ENCODE measurements at regions not wholly inside any gene's neighbourhood (a gene's known extent, or its start where the extent isn't known, plus 50 kb on each side); places are given as distances from the start of the nearest gene placed in this dataset.

GRCh38 chr1:30188999-30189398 lies 534.4 kb downstream of the MATN1 start:
- DNase-seq (ENCODE audit: low spot score) = peak; percentile 54
- no peak overlapping the region for H3K4me3 Mint-ChIP-seq (ENCODE audit: unreplicated experiment)
- H3K27me3 Mint-ChIP-seq (ENCODE audit: low read depth) = peaks cover 6% of the 10 kb centered on the region
- no peak for TF ChIP-seq CTCF (IDR thresholded peaks at IDR 0.05)
- no peak overlapping the region for H3K27ac Mint-ChIP-seq (ENCODE audit: unreplicated experiment)
- no peaks in the 10 kb centered on the region for H3K9me3 Mint-ChIP-seq (ENCODE audit: low read depth)
- peaks cover 6% of the 10 kb centered on the region for H3K4me1 Mint-ChIP-seq (ENCODE audit: low read depth)
- no peaks in the 10 kb centered on the region for H3K36me3 Mint-ChIP-seq (ENCODE audit: low read depth)

GRCh38 chr1:30188329-30188728 lies 535.1 kb downstream of the MATN1 start:
- no peak for TF ChIP-seq CTCF (IDR thresholded peaks at IDR 0.05)
- H3K36me3 Mint-ChIP-seq (ENCODE audit: low read depth) = no peaks in the 10 kb centered on the region
- H3K27me3 Mint-ChIP-seq (ENCODE audit: low read depth) = peaks cover 6% of the 10 kb centered on the region
- no peaks in the 10 kb centered on the region for H3K9me3 Mint-ChIP-seq (ENCODE audit: low read depth)
- H3K27ac Mint-ChIP-seq (ENCODE audit: unreplicated experiment) = no peak overlapping the region
- H3K4me1 Mint-ChIP-seq (ENCODE audit: low read depth) = peaks cover 6% of the 10 kb centered on the region
- H3K4me3 Mint-ChIP-seq (ENCODE audit: unreplicated experiment) = no peak overlapping the region
- no peak for DNase-seq (ENCODE audit: low spot score)

- no peak overlapping the region for H3K27ac Mint-ChIP-seq (ENCODE audit: unreplicated experiment)
- H3K4me3 Mint-ChIP-seq (ENCODE audit: unreplicated experiment) = no peak overlapping the region
- DNase-seq (ENCODE audit: low spot score) = no peak
- H3K36me3 Mint-ChIP-seq (ENCODE audit: low read depth) = no peaks in the 10 kb centered on the region
- no peaks in the 10 kb centered on the region for H3K9me3 Mint-ChIP-seq (ENCODE audit: low read depth)
- peaks cover 10% of the 10 kb centered on the region for H3K27me3 Mint-ChIP-seq (ENCODE audit: low read depth)
- TF ChIP-seq CTCF (IDR thresholded peaks at IDR 0.05) = no peak
- H3K4me1 Mint-ChIP-seq (ENCODE audit: low read depth) = peaks cover 6% of the 10 kb centered on the region
Measured at GRCh38 chr1:30187413-30188023, 535.9 kb downstream of the MATN1 start.

GRCh38 chr1:30186586-30186985 lies 536.8 kb downstream of the MATN1 start:
- no peak for TF ChIP-seq CTCF (IDR thresholded peaks at IDR 0.05)
- Mint-ChIP-seq H3K36me3 (ENCODE audit: low read depth) (no peaks in the 10 kb centered on the region), H3K27me3 (ENCODE audit: low read depth) (peaks cover 12% of the 10 kb centered on the region), H3K27ac (ENCODE audit: unreplicated experiment) (no peak overlapping the region), H3K4me3 (ENCODE audit: unreplicated experiment) (no peak overlapping the region), H3K4me1 (ENCODE audit: low read depth) (peaks cover 6% of the 10 kb centered on the region), H3K9me3 (ENCODE audit: low read depth) (no peaks in the 10 kb centered on the region)
- no peak for DNase-seq (ENCODE audit: low spot score)

GRCh38 chr1:30185809-30186208 lies 537.6 kb downstream of the MATN1 start:
- Mint-ChIP-seq H3K4me1 (ENCODE audit: low read depth) (peaks cover under 1% of the 10 kb centered on the region), H3K9me3 (ENCODE audit: low read depth) (no peaks in the 10 kb centered on the region), H3K27ac (ENCODE audit: unreplicated experiment) (no peak overlapping the region), H3K36me3 (ENCODE audit: low read depth) (no peaks in the 10 kb centered on the region), H3K27me3 (ENCODE audit: low read depth) (peaks cover 14% of the 10 kb centered on the region), H3K4me3 (ENCODE audit: unreplicated experiment) (no peak overlapping the region)
- no peak for DNase-seq (ENCODE audit: low spot score)
- no peak for TF ChIP-seq CTCF (IDR thresholded peaks at IDR 0.05)
